ENCODE measurements at regions not wholly inside any gene's neighbourhood (a gene's known extent, or its start where the extent isn't known, plus 50 kb on each side); places are given as distances from the start of the nearest gene placed in this dataset.
"Not testable (repeated sequence)": the region's sequence is repeated elsewhere in the genome, so short reads cannot be mapped to it uniquely, and the experiment has no call there.

- DNase-seq (ENCODE audit: low read depth) = peak; percentile 40
Observed at GRCh38 chr13:80083081-80083852, 257.7 kb downstream of the SPRY2 start.

GRCh38 chr13:80082396-80083080 lies 258.4 kb downstream of the SPRY2 start:
- peak; percentile 70 for DNase-seq (ENCODE audit: low read depth)

DNA sequence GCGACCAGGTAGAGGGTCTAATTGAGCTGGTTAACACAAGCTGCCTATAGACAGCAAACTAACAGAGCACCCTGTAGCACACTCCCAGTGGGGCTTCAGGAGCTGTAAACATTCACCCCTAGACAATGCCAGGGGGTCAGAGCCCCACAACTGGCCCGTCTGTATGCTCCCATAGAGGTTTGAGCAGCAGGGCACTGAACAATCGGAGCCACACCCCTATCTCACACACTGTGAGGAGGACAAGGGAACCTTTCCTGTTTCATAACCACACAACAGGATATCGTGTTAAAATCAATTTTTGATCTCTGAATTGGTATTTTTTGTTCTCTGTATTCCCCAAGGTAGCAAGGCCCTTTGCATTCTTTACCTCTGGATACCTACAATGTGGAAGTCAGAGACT lies 266.1 kb downstream of the SPRY2 start:
- no peak for DNase-seq (ENCODE audit: low read depth)

GRCh38 chr13:80074143-80074752 lies 266.7 kb downstream of the SPRY2 start:
- no peak for DNase-seq (ENCODE audit: low read depth)

DNA sequence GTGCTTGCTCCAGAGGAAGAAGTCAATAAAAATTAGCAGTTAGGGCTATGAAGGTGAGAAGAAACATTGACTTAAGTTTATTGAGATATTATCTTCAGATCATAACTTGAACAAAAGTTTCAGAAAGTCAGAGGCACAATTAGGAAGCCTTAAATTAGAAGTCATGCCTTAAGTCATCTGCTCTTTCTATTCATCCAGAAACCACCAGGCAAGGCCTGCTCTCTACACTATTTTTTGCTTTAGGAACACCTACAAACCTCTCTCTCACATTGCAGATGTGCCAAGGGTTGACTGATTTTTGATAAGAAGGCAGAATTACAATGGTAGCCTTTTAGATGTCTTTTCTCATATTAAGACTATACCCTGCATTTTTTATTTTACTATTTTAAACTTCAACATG lies 268.7 kb downstream of the SPRY2 start:
- no peak for DNase-seq (ENCODE audit: low read depth)

DNA sequence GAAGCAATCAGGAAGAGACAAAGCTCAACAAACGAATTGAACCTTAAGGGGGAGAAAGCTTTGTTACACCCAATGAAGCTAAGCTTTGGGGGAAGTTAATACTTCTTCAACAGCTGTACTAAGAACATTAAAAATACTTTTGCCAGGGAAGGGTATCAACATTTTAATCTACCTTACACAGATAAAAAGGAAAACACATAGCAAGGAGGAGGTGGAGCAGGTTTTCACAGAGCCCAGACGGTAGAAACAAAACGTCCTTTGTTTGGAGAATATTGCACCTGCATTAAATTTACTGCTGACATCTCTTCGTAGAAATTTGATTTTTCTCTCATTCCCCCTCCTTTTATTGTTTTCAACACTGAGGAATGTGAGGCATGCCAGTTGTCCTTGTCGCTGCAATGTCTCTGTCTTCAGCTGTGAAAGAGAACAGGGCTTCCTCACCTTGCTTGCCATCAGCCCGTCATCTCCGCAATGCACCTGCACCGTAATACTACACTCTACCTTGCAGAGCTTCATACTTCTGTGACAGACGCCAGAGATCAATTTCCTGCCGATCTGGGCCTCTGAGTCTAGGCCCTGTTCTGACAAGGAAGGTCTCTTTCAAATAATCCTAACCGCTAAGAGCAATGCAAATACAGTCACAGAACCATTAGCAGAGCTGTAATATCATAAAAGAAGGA lies 270.8 kb downstream of the SPRY2 start:
- DNase-seq (ENCODE audit: low read depth) = no peak

DNA sequence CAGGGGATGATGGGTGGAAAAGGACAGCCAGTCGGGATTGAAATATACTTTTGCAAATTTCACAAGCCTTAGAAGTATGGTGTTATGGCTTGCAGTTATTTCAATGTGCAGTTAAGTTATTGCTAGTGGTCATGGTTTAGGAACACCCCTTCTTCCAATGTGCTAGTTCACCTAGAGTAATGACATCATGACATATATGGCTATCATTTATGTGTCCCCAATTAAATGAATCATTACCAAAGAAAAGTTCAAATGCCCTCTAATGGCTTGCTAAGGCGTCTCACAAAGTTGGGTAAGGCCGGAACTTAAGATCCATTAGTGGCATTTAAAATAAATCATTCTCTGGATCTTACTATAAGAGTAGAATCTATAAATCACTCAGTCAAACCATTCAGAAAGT lies 271.6 kb downstream of the SPRY2 start:
- no peak for DNase-seq (ENCODE audit: low read depth)

DNA sequence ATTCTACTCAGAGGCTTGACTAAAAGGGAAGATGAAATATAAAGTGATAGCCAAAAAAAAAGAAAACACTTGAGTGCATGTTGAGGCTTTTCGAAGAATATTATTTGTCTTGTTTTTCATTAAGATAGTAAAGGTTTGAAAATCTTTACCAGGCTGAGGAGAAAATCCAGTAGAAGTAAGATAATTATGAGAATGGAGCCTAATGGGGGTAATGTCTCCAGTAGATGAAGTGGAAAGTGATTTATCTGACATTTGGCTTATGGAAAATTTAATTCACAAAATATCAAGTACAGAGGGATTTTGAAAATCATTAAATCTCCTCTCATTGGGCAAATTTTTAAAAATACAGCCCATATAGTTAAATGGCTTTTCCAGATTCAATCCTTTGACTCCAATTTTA lies 274.9 kb downstream of the SPRY2 start:
- no peak for DNase-seq (ENCODE audit: low read depth)

DNA sequence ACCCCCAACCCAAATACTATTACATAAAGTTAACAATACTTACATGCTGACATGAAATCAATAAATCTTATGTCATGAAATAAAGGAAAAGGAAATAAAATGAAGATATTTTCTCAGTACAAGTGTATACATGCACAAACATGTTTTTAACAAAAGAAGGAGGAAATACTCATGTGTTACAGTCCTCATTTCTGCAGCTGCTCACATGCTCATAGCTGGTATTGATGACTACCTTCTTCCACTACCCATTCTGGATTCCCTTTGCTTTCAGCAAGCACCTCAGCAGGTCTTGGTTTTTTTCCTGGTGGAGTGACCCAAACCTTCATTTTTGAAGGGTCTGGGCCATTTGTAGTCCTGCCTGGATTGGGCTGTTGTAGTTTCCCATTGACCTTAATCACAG lies 278.5 kb downstream of the SPRY2 start:
- not testable (repeated sequence) for DNase-seq (ENCODE audit: low read depth)

GRCh38 chr13:80059789-80060188 lies 281.1 kb downstream of the SPRY2 start:
- DNase-seq (ENCODE audit: low read depth) = no peak

DNA sequence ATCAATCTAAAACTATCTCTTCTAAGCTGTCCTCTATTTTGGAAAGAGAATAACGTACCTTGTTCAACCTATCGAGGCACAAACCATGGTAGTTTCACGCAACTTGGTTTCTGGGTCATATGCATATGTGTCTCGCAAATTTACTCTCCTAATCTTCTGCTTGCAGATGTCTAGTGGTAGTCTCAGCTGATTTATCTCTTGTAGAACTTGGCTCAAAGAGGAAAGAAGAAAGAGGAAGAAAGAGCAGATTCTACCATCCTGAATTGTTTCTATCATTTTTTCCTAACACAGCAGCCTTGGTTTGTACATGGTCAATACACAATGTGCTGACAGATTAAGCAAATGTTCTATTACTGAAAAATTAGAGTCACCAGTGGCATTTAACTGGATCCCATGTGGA lies 282.3 kb downstream of the SPRY2 start:
- no peak for DNase-seq (ENCODE audit: low read depth)

DNA sequence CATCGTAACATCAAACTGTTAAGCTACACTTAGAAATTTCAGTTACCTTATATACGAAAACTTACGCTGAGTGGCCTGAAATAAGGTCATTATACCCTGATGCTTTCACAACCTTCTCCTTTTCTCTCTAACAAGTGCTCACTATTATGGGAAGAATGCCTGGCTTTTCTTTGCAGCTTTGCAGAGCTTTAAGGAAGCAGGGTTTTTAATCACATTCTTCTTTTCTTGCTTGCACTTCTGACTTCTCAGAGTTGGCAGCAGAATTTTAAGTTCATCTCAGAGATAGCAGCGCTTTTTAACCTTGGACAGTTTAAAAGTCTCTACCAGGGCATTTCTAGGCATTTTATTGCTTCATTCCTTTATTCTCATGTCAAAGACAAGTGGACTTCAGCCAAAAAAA lies 285.1 kb downstream of the SPRY2 start:
- no peak for DNase-seq (ENCODE audit: low read depth)

- no peak for DNase-seq (ENCODE audit: low read depth)
Observed at GRCh38 chr13:80054806-80055205, 286.1 kb downstream of the SPRY2 start.

DNA sequence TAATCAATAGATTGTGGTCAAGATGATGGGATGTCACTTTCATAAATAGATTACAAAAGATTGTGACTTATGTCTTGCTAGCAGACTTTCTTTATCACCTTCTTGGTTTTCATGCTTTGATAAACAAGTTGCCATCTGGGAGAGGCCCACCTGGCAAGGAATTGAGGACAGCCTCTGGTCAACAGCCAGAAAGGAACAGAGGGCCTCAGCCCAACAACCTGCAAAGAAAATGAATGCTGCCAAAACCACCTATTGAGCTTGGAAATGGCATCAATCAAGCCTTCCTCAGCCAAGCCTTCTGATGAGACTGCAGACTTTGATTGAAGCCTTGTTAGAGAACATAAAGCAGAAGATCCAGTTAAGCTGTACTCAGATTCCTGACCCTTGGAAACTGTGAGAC lies 288.6 kb downstream of the SPRY2 start:
- no peak for DNase-seq (ENCODE audit: low read depth)

DNA sequence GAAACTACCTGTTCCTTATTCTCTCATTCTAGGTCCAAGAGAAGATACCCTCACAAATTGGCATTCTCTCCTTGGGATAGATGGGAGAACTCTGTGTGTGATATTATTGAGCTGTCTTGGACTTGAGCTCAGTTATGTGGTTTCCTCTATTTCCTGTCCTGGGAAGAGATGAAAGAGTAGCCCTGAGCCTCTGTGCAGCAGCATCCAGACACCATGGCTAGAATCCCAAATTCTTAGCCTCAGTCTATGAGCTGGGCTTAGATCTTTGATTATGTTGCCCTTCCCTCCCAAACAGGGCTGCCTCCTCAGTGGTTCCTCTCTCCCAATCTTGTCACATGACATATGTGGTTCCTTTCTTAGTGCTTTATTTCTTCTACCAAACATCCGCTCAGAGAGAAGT lies 290.7 kb downstream of the SPRY2 start:
- peak; percentile 37 for DNase-seq (ENCODE audit: low read depth)

DNA sequence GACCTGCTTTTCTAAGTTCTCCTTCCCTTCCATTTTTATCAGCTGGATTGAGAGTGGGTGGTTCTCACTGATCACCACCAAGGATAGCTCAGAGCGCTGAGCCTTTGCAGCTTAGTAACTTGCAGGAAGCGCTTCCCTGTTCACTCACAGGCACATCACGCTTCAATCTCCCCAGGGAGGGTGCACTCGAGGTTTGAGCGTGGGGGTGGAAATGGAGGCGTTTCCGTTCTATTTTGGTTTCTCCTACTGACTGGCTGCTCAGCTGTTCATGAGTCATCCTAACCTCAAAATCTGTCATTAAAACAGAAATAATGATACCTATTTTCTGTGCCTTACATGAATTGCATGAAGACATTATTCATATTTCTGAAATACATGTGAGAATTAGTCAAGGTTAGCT lies 292.1 kb downstream of the SPRY2 start:
- DNase-seq (ENCODE audit: low read depth) = peak; percentile 93

DNA sequence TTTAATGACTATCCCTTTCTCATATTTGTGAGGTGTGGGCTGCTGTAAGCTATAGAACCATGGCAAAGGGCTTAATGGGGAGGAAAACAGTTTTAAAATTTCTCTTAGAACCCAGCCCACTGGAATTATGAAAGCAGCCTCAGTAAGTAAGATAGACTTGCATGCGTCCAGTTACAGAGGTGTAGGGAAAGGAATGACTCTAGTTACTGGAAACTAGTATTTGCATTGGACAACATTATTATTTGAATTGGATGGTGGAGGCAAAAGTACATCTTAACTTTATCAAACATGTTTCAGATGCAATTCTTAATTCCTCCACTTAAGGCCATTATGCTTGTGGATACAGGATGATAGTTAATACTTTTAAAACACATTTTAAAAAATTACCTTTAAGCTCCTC lies 292.9 kb downstream of the SPRY2 start:
- DNase-seq (ENCODE audit: low read depth) = no peak

GRCh38 chr13:80047406-80047805 lies 293.5 kb downstream of the SPRY2 start:
- DNase-seq (ENCODE audit: low read depth) = peak; percentile 79

GRCh38 chr13:80040981-80041317 lies 300.0 kb downstream of the SPRY2 start:
- no peak for DNase-seq (ENCODE audit: low read depth)

DNA sequence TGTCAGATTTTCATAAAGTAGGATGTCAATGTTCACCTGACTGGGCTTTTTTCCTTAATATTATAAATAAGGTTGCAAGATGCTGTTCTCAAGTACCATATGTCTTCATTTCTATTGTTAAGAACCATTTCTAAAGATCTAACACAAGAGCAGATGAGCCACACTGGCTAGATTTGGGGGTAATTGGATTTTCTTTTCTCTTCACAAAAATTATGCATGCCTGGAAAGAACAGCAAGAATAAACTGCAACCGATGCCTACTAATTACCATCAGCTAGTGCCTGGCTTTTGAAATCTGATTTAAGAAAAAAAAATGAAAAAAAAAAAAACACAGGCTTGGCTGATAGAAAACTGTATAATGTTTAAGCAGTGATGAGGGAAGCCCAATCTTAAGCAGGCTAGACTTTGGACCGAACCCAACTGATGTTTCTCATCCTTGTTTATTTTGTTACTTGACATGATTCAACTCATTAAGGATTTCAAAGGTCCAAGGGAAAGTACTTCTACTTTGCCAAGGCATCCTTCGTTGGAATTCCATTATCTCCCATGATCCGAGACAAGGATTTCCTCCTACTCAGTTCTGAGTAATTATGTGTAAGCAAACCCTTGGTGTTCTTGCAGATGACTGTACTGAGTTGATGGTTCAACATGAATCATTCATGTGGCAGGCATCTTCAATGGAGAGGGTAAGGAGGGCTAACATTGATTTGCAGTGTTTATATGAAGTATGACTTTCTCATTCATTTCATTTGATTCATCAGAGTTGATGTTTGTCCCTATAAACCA lies 300.5 kb downstream of the SPRY2 start:
- DNase-seq (ENCODE audit: low read depth) = peak; percentile 98

DNA sequence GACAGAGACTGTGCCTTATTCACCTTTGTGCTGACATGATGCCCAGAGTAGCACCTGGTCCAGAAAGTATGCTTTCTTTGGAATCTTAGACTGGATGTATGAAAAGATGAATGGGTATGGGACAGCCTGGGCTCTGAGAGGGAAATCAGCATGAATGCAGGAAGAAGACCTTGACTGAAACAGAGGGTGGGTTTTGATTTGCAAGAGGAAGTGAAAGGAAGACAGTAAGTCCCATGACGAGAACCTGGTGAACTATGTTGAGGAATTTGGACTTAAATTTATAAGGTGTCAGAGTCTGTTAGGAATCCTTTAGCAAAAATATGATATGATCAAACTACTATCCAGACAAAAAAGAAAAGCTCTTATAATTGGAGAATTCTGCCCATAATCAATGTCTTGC lies 301.9 kb downstream of the SPRY2 start:
- DNase-seq (ENCODE audit: low read depth) = no peak

GRCh38 chr13:80038371-80038770 lies 302.6 kb downstream of the SPRY2 start:
- DNase-seq (ENCODE audit: low read depth) = no peak

Data from M059J (cell line).